HFF-Myc (cell line): ENCODE measurements at regions not wholly inside any gene's neighbourhood (a gene's known extent, or its start where the extent isn't known, plus 50 kb on each side); places are given as distances from the start of the nearest gene placed in this dataset.
"Not testable (repeated sequence)": the region's sequence is repeated elsewhere in the genome, so short reads cannot be mapped to it uniquely, and the experiment has no call there.

ENCODE experiments used
- DNase-seq: peaks from one replicate; pipeline ENCODE4 v3.0.0-alpha.2; 2011; ENCODE audit warnings: low read depth; ENCODE audit errors: extremely low read depth
- H3K4me3 ChIP-seq: replicated peaks from 2 replicates; pipeline ENCODE4 v1.5.1; 2011; ENCODE audit warnings: low read depth, mild to moderate bottlenecking, control low read depth, low read length
- TF ChIP-seq, protein P1 (sequence below): IDR thresholded peaks from 2 replicates; pipeline ENCODE4 v1.5.1; 2012; ENCODE audit warnings: mild to moderate bottlenecking, low read depth, low read length, control low read depth; ENCODE audit errors: missing control alignments

DNA sequence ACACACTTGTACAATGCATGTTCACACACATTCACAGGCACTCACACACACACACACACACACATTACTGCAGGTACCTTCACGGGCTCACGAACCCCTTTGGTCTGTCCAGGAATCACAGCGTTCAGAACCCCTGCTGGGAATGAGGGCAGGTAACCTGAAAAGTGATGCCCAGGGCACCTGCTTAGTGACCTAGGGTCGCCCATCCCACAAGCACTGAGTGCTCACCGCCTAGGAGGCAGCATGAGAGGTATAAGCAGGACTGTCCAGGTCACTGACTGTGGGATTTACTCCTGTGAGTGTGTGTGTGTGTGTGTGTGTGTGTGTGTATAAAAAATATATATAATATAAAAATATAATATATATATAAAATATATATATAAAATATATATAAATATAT, 150.9 kb downstream of the GALR1 start:
- TF ChIP-seq, protein P1, sequence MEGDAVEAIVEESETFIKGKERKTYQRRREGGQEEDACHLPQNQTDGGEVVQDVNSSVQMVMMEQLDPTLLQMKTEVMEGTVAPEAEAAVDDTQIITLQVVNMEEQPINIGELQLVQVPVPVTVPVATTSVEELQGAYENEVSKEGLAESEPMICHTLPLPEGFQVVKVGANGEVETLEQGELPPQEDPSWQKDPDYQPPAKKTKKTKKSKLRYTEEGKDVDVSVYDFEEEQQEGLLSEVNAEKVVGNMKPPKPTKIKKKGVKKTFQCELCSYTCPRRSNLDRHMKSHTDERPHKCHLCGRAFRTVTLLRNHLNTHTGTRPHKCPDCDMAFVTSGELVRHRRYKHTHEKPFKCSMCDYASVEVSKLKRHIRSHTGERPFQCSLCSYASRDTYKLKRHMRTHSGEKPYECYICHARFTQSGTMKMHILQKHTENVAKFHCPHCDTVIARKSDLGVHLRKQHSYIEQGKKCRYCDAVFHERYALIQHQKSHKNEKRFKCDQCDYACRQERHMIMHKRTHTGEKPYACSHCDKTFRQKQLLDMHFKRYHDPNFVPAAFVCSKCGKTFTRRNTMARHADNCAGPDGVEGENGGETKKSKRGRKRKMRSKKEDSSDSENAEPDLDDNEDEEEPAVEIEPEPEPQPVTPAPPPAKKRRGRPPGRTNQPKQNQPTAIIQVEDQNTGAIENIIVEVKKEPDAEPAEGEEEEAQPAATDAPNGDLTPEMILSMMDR: no peak
- no peak for DNase-seq
- H3K4me3 ChIP-seq: no peak overlapping the region

DNA sequence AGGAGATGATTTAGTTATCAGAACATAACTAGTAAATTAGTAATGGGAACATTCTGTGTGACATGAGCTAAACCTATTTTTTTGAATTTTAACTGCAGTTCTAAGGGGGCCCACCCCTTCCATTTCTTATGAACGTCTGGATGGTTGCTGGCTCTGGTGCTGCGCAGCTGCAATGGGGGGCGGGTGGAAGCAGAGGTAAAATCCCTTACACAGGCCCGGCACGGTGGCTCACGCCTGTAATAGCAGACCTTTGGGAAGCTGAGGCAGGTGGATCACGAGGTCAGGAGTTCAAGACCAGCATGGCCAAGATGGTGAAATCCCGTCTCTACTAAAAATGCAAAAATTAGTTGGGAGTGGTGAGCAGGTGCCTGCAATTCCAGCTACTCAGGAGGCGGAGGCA, 151.5 kb downstream of the GALR1 start:
- H3K4me3 ChIP-seq: no peak overlapping the region
- DNase-seq: no peak
- TF ChIP-seq, protein P1: no peak

DNA sequence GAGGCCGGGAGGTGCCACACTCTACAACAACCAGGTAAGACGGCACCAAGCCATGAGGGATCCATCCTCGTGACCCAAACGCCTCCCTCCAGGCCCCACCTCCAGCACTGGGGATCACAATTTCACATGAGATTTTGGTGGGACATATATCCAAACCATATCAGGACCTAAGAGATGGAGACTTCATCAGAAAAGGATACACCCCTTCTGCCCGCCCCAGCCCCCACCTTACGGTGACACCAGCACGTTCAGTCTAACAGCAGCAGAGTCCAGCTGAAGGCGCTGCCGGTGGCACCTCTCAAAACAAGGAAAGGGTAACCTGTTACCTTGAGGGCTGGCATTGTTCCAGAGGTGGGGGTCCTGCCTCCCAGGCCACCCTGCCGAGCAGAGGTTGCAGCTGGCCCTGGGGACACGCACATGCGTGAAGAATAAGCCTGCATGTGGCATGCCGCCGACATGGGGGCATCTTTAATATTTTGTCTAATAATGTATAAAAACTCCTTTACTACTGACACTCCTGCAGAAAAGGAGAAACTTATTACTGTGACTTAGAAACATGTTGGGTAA, 154.4 kb downstream of the GALR1 start:
- TF ChIP-seq, protein P1: no peak
- DNase-seq: no peak
- no peak overlapping the region for H3K4me3 ChIP-seq

DNA sequence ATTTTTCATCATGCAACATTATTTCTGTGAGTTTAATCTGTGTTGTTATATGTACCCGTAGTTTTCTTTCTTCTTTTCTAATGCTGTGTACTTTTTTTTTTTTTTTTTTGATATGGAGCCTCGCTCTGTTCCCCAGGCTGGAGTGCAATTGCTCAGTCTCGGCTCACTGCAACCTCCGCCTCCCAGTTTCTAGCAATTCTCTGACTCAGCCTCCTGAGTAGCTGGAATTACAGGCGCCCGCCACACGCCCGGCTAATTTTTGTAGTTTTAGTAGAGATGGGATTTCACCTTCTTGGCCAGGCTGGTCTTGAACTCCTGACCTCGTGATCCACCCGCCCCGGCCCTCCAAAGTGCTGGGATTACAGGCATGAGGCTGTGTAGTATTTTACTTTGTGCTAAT, 155.4 kb downstream of the GALR1 start:
- no peak overlapping the region for H3K4me3 ChIP-seq
- TF ChIP-seq, protein P1: no peak
- DNase-seq: no peak

DNA sequence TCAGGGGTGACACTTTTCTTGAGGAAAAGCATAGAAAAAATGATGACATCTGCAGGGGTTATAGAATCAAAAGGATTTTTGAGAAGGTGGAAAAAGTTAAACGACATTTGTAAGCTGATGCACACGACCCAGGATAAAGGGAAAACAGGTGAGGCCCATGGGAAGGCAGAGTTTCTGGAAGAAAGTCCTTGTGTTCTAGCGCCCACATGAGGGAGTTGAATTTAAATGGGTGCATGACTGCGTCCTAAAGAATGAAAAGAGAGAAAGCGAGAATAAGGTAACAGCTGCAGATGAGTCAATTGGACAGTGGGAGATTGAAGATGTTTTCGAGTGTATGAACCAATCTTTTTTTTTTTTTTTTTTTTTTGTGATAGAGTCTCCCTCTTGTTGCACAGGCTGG, 158.1 kb downstream of the GALR1 start:
- TF ChIP-seq, protein P1: no peak
- no peak overlapping the region for H3K4me3 ChIP-seq
- no peak for DNase-seq

DNA sequence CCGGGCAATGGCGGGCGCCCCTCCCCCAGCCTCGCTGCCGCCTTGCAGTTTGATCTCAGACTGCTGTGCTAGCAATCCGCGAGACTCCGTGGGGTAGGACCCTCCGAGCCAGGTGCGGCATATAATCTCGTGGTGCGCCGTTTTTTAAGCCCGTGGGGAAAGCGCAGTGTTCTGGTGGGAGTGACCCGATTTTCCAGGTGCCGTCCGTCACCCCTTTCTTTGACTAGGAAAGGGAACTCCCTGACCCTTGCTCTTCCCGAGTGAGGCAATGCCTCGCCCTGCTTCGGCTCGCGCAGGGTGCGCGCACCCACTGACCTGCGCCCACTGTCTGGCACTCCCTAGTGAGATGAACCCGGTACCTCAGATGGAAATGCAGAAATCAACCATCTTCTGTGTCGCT, 171.9 kb downstream of the GALR1 start:
- not testable (repeated sequence) for H3K4me3 ChIP-seq, DNase-seq

DNA sequence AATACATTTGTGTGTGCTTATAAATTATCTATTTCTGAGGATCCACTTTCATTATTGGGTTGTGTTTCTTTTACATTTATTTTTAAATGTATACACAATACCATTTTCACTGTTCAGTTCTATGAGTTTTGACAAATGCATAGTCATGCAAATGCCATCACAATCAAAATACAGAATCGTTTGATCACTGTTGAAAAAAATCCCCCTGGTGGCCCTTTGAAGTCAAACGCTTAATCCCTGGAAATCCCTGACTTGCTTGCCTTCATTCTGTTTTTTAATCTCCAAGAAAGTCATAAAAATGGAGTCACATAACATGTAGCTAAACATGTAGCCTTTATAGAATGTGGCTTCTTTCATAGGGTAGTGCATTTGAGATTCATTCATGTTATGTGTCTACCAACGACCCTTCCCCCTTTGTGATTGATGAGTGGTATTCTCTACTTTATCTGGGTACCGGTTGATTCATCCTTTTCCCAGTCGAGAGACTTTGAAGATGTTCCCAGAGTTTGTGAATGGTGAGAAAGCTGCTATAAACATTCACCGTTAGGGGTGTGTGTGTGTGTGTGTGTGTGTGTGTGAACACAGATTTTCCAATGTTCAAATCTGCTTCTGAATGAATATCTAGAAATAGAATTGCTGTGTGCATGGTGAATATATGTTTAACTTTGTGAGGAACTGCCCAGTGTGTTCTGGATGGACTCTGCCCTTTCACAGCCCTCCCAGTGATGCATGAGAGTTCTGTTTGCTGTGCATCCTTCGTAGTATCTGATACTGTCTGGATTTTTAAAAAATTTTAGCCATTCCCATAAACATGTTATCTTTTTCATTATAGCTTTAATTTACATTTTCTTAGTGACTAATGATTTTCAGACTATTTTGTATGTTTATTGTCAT, 173.6 kb downstream of the GALR1 start:
- H3K4me3 ChIP-seq: no peak overlapping the region
- TF ChIP-seq, protein P1: no peak
- DNase-seq: no peak
